ENCODE measurements at regions not wholly inside any gene's neighbourhood (a gene's known extent, or its start where the extent isn't known, plus 50 kb on each side); places are given as distances from the start of the nearest gene placed in this dataset.

GRCh38 chr6:82534876-82535275 is 171.3 kb downstream of the TPBG start:
- no peak for TF ChIP-seq POLR2AphosphoS5 (IDR thresholded peaks at IDR 0.05)
- no peak for TF ChIP-seq CTCF (IDR thresholded peaks at IDR 0.05)

Measured in breast epithelium (tissue), 3 donors.